ENCODE measurements at regions not wholly inside any gene's neighbourhood (a gene's known extent, or its start where the extent isn't known, plus 50 kb on each side); places are given as distances from the start of the nearest gene placed in this dataset.
"Not testable (repeated sequence)": the region's sequence is repeated elsewhere in the genome, so short reads cannot be mapped to it uniquely, and the experiment has no call there.

- DNase-seq (ENCODE audit: low read depth, low spot score): no peak
- no peaks in the 10 kb centered on the region for H3K36me3 ChIP-seq (ENCODE audit: insufficient read depth, insufficient read length, low read length)
- H3K27me3 ChIP-seq (ENCODE audit: insufficient read depth, insufficient read length): no peaks in the 10 kb centered on the region
- TF ChIP-seq ZNF274 (IDR thresholded peaks at IDR 0.05; ENCODE audit: low read depth, low read length) (no peak), YY1 (IDR thresholded peaks at IDR 0.05; ENCODE audit: insufficient read depth, insufficient read length) (no peak), SUZ12 (IDR thresholded peaks at IDR 0.05; ENCODE audit: extremely low read depth, insufficient read depth, insufficient read length) (no peak)
- no peak overlapping the region for H3K9ac ChIP-seq (ENCODE audit: insufficient read length, low read depth)
- H3K4me3 ChIP-seq (ENCODE audit: insufficient read length, low read depth): no peak overlapping the region
- H3K9me3 ChIP-seq (ENCODE audit: insufficient read depth, low read length): no peaks in the 10 kb centered on the region; the same call in 1 of the 2 replicates
- no peaks in the 10 kb centered on the region for H3K4me1 ChIP-seq (ENCODE audit: insufficient read depth, insufficient read length)
Observed at GRCh38 chr3:89533275-89533674, 425.9 kb downstream of the EPHA3 start.

- not testable (repeated sequence) for H3K4me1 ChIP-seq (ENCODE audit: insufficient read depth, insufficient read length); H3K9ac ChIP-seq (ENCODE audit: insufficient read length, low read depth); H3K36me3 ChIP-seq (ENCODE audit: insufficient read depth, insufficient read length, low read length); DNase-seq (ENCODE audit: low read depth, low spot score); H3K27me3 ChIP-seq (ENCODE audit: insufficient read depth, insufficient read length); H3K4me3 ChIP-seq (ENCODE audit: insufficient read length, low read depth); H3K9me3 ChIP-seq (ENCODE audit: insufficient read depth, low read length)
Observed at GRCh38 chr3:89554587-89554986, 447.2 kb downstream of the EPHA3 start.

- H3K4me1 ChIP-seq (ENCODE audit: insufficient read depth, insufficient read length): no peaks in the 10 kb centered on the region
- no peaks in the 10 kb centered on the region for H3K9me3 ChIP-seq (ENCODE audit: insufficient read depth, low read length)
- no peaks in the 10 kb centered on the region for H3K27me3 ChIP-seq (ENCODE audit: insufficient read depth, insufficient read length)
- no peak overlapping the region for H3K9ac ChIP-seq (ENCODE audit: insufficient read length, low read depth)
- TF ChIP-seq YY1 (IDR thresholded peaks at IDR 0.05; ENCODE audit: insufficient read depth, insufficient read length): no peak
- no peak for TF ChIP-seq ZNF274 (IDR thresholded peaks at IDR 0.05; ENCODE audit: low read depth, low read length)
- DNase-seq (ENCODE audit: low read depth, low spot score): no peak
- no peaks in the 10 kb centered on the region for H3K36me3 ChIP-seq (ENCODE audit: insufficient read depth, insufficient read length, low read length)
- no peak overlapping the region for H3K4me3 ChIP-seq (ENCODE audit: insufficient read length, low read depth)
Observed at GRCh38 chr3:89558711-89559110, 451.3 kb downstream of the EPHA3 start.

GRCh38 chr3:89560568-89560967 is 453.1 kb downstream of the EPHA3 start:
- H3K9me3 ChIP-seq (ENCODE audit: insufficient read depth, low read length): no peaks in the 10 kb centered on the region
- H3K9ac ChIP-seq (ENCODE audit: insufficient read length, low read depth): no peak overlapping the region
- H3K27me3 ChIP-seq (ENCODE audit: insufficient read depth, insufficient read length): no peaks in the 10 kb centered on the region
- no peak overlapping the region for H3K4me3 ChIP-seq (ENCODE audit: insufficient read length, low read depth)
- H3K36me3 ChIP-seq (ENCODE audit: insufficient read depth, insufficient read length, low read length): no peaks in the 10 kb centered on the region
- no peaks in the 10 kb centered on the region for H3K4me1 ChIP-seq (ENCODE audit: insufficient read depth, insufficient read length)
- no peak for DNase-seq (ENCODE audit: low read depth, low spot score)
- TF ChIP-seq YY1 (IDR thresholded peaks at IDR 0.05; ENCODE audit: insufficient read depth, insufficient read length) (no peak), ZNF274 (IDR thresholded peaks at IDR 0.05; ENCODE audit: low read depth, low read length) (no peak), SUZ12 (IDR thresholded peaks at IDR 0.05; ENCODE audit: extremely low read depth, insufficient read depth, insufficient read length) (no peak)

GRCh38 chr3:89562373-89562772 is 455.0 kb downstream of the EPHA3 start:
- TF ChIP-seq YY1 (IDR thresholded peaks at IDR 0.05; ENCODE audit: insufficient read depth, insufficient read length) (no peak), ZNF274 (IDR thresholded peaks at IDR 0.05; ENCODE audit: low read depth, low read length) (no peak), SUZ12 (IDR thresholded peaks at IDR 0.05; ENCODE audit: extremely low read depth, insufficient read depth, insufficient read length) (no peak)
- H3K4me1 ChIP-seq (ENCODE audit: insufficient read depth, insufficient read length): no peaks in the 10 kb centered on the region
- no peaks in the 10 kb centered on the region for H3K36me3 ChIP-seq (ENCODE audit: insufficient read depth, insufficient read length, low read length)
- H3K27me3 ChIP-seq (ENCODE audit: insufficient read depth, insufficient read length): no peaks in the 10 kb centered on the region
- no peak overlapping the region for H3K9ac ChIP-seq (ENCODE audit: insufficient read length, low read depth)
- DNase-seq (ENCODE audit: low read depth, low spot score): no peak
- H3K9me3 ChIP-seq (ENCODE audit: insufficient read depth, low read length): no peaks in the 10 kb centered on the region
- H3K4me3 ChIP-seq (ENCODE audit: insufficient read length, low read depth): no peak overlapping the region

GRCh38 chr3:89565098-89565497 is 457.7 kb downstream of the EPHA3 start:
- H3K9ac ChIP-seq (ENCODE audit: insufficient read length, low read depth): no peak overlapping the region
- H3K36me3 ChIP-seq (ENCODE audit: insufficient read depth, insufficient read length, low read length): no peaks in the 10 kb centered on the region
- no peaks in the 10 kb centered on the region for H3K27me3 ChIP-seq (ENCODE audit: insufficient read depth, insufficient read length)
- H3K9me3 ChIP-seq (ENCODE audit: insufficient read depth, low read length): no peaks in the 10 kb centered on the region
- DNase-seq (ENCODE audit: low read depth, low spot score): no peak
- TF ChIP-seq YY1 (IDR thresholded peaks at IDR 0.05; ENCODE audit: insufficient read depth, insufficient read length): no peak
- TF ChIP-seq ZNF274 (IDR thresholded peaks at IDR 0.05; ENCODE audit: low read depth, low read length): no peak
- no peak for TF ChIP-seq SUZ12 (IDR thresholded peaks at IDR 0.05; ENCODE audit: extremely low read depth, insufficient read depth, insufficient read length)
- H3K4me1 ChIP-seq (ENCODE audit: insufficient read depth, insufficient read length): no peaks in the 10 kb centered on the region
- H3K4me3 ChIP-seq (ENCODE audit: insufficient read length, low read depth): no peak overlapping the region

- H3K9me3 ChIP-seq (ENCODE audit: insufficient read depth, low read length): peaks cover 8% of the 10 kb centered on the region; the same call in 1 of the 2 replicates
- DNase-seq (ENCODE audit: low read depth, low spot score): no peak
- no peak for TF ChIP-seq ZNF274 (IDR thresholded peaks at IDR 0.05; ENCODE audit: low read depth, low read length)
- TF ChIP-seq SUZ12 (IDR thresholded peaks at IDR 0.05; ENCODE audit: extremely low read depth, insufficient read depth, insufficient read length): no peak
- TF ChIP-seq YY1 (IDR thresholded peaks at IDR 0.05; ENCODE audit: insufficient read depth, insufficient read length): no peak
- peaks cover 2% of the 10 kb centered on the region for H3K4me1 ChIP-seq (ENCODE audit: insufficient read depth, insufficient read length)
- no peaks in the 10 kb centered on the region for H3K36me3 ChIP-seq (ENCODE audit: insufficient read depth, insufficient read length, low read length)
- no peaks in the 10 kb centered on the region for H3K27me3 ChIP-seq (ENCODE audit: insufficient read depth, insufficient read length)
- H3K4me3 ChIP-seq (ENCODE audit: insufficient read length, low read depth): no peak overlapping the region
- H3K9ac ChIP-seq (ENCODE audit: insufficient read length, low read depth): no peak overlapping the region
Observed at GRCh38 chr3:89570465-89570864, 463.0 kb downstream of the EPHA3 start.

- Histone ChIP-seq H3K9ac (ENCODE audit: insufficient read length, low read depth) (no peak overlapping the region), H3K27me3 (ENCODE audit: insufficient read depth, insufficient read length) (no peaks in the 10 kb centered on the region), H3K36me3 (ENCODE audit: insufficient read depth, insufficient read length, low read length) (no peaks in the 10 kb centered on the region), H3K9me3 (ENCODE audit: insufficient read depth, low read length) (peaks cover 8% of the 10 kb centered on the region; the same call in 1 of the 2 replicates), H3K4me1 (ENCODE audit: insufficient read depth, insufficient read length) (peaks cover 2% of the 10 kb centered on the region), H3K4me3 (ENCODE audit: insufficient read length, low read depth) (no peak overlapping the region)
- TF ChIP-seq YY1 (IDR thresholded peaks at IDR 0.05; ENCODE audit: insufficient read depth, insufficient read length) (no peak), ZNF274 (IDR thresholded peaks at IDR 0.05; ENCODE audit: low read depth, low read length) (no peak)
- no peak for DNase-seq (ENCODE audit: low read depth, low spot score)
Observed at GRCh38 chr3:89571298-89571697, 463.9 kb downstream of the EPHA3 start.
